ENCODE measurements at regions not wholly inside any gene's neighbourhood (a gene's known extent, or its start where the extent isn't known, plus 50 kb on each side); places are given as distances from the start of the nearest gene placed in this dataset.

DNA sequence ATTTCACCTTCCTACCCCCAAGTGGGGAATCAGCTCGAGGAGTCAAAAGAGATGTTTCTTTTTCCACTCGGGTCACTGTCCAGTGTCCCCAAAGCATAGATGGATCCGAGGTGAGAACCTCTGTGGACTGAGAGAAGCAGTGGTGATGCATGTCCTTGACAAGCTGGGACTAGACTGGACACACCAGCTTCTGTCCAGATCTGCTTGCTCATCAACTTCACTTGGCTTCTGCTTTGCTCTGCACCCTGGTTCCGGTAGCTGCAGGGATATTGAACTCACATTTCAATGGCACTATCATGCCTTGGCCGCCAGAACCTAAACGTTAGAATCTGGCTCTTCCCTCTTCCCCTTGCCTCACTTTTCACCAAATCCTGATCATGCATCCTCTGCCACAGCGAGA is 50.3 kb upstream of the CXCL12 start:
- no peak for DNase-seq

DNA sequence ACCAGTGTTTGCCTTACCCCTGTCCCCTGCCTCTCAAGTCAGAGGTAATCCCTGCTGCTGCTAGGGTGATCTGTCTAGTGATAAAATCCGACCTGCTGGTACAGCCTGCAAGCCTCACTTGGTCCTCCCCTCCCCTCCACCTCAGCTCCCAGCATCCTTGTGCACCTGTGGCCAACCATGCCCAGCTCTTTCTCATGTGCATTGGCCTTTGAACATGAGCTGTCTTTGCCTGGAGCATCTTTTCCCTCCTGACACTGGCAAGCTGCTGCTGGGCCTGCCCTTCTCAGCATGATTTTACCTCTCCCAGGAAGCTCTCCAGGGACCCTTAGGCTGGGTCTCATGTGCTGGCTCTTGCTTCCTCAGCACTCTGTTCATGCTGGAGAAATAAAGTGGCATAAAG is 51.3 kb upstream of the CXCL12 start:
- DNase-seq: no peak

DNA sequence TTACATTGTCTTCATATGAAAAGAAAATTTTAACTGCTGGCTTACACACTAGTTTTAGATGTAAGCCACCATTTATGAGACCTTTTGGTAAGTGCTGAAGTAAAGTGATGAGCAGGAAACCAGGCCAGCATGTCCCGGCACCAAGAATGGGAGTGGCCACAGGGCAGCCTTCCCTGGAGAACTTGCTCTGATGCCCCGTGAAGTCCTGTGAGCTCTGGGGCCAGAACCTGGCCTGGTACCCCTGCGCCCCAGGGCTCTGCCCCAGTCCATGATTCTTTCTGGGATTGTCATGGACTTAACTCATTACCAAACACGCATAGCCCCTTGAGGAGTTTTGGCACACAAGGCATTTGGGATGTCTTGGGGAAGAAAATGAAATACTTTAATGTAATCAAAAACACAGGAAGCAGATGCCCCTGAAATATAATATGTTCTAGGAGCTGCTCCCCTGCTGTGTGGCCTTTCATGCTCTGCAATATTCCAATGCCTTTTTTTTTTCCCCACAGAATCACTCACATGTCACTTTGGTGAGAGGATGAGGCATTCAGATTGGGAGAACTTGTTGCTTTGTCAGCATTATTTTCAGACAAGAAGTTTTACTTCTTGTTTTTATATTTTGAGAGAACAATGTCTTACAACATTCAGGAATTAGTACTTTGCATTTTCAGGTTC is 53.1 kb upstream of the CXCL12 start:
- DNase-seq: peak; percentile 46

GRCh38 chr10:44439239-44439957 is 54.5 kb upstream of the CXCL12 start:
- no peak for DNase-seq

GRCh38 chr10:44439958-44440244 is 55.0 kb upstream of the CXCL12 start:
- DNase-seq: no peak

DNA sequence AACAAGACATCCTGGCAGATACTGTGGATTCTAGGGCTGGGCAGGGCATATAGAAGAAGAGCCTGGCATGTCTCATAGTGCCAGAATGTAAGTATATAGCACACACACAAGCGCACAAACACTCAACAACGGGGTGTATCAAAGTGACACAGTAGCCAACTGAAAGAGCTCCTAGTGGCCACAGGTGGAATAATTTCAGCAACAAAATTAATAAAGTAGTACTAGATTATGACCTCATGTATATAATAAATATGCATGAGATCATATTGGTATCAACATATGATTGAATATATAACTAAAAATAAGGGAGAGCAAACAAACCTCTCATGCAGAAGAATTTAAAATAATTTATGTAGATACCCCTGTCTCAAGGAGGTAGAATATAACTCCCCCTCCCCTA is 72.4 kb upstream of the CXCL12 start:
- no peak for DNase-seq

DNA sequence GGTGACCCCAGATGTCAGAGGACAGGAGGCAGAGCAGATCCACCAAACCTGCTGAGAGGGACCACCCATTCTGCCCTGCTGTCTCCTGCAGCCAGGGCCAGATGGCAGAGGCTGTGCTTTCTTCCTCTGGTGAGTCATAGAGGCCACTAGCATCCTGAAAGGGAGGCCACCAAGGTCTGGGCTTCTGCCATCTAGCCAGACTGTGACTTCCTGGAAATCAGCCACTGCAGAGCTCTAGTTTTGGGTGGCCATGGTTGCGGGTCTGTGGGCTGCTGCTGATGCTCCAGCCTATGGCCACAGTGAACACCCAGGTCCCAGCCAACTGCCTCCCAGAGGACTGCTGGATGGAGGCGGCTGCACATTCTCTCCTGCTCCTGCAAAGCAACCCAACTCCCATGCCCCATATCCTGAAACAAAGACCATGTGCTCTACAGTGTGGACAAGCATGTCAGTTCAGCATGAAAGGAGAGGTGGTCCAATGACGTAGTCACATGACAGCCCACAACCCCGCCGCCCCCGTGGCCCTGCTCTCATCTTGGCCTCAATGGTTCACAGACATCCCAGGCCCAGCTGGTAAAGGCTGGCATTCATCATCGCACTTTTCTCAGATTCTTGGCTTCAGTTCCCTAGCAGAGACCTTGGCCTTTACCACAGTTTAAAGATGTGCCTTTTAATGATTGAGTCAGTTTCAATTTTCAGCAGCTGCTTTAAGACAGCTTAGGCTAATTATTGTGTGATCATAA is 73.9 kb upstream of the CXCL12 start:
- DNase-seq: no peak

GRCh38 chr10:44459671-44460070 is 74.8 kb upstream of the CXCL12 start:
- DNase-seq: no peak

GRCh38 chr10:44460416-44460815 is 75.5 kb upstream of the CXCL12 start:
- no peak for DNase-seq

GRCh38 chr10:44462338-44462914 is 77.5 kb upstream of the CXCL12 start:
- DNase-seq: no peak

GRCh38 chr10:44463511-44464121 is 78.7 kb upstream of the CXCL12 start:
- no peak for DNase-seq

- DNase-seq: no peak
Observed at GRCh38 chr10:44464503-44464902, 79.6 kb upstream of the CXCL12 start.

DNA sequence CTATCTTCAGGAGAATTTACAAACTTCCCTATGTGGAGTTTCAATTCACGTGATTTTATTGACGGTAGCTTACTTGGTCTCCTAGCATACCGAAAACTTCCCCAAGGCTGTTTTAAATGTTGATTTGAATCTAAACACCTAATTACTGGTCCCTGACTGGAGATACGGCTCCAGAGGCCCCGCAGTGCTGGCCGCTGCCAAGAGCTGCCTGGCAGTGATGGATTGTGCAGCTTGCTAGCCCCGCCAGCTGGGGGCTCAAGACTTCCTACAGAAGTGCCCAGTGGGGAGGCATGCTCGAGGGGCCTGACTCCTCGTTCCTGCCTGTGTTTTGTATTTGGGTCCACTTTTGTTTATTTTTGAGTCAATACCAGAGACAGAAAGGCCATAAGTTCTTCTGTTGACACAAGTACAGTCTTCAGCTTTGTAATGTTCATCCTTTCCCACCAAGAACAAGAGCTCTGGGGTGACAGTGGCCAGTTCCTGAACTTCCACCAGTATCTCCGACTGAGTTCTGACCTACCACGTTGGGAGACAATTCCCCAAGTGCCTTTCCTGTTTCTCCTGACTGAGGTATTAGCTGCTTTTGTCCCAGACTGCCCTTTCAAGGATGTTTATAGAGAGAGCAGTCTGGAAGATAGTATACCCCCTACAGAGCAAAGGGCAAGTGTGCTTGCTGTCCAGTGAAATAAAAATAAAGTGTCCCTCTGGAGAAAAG is 80.7 kb upstream of the CXCL12 start:
- no peak for DNase-seq

GRCh38 chr10:44466236-44466635 is 81.3 kb upstream of the CXCL12 start:
- no peak for DNase-seq

DNA sequence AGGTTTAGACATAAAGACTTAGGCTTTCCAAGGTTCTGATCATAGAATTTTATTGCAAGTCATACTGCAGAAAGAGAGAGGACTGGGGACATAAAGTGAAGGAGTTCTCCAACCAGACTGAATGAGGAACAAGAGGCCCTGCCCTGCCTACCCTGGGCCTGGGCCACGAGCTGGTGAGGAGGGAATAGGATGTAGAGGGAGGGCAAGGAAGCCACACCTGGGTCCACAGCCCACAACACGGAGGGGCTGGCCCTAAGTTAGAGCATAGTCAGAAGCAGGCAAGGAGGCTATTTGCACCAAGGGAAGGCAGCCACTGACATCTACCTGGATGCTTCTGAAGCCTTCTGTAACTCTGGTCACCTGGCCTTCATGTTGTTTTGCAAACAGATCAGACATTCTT is 82.2 kb upstream of the CXCL12 start:
- DNase-seq: no peak

DNA sequence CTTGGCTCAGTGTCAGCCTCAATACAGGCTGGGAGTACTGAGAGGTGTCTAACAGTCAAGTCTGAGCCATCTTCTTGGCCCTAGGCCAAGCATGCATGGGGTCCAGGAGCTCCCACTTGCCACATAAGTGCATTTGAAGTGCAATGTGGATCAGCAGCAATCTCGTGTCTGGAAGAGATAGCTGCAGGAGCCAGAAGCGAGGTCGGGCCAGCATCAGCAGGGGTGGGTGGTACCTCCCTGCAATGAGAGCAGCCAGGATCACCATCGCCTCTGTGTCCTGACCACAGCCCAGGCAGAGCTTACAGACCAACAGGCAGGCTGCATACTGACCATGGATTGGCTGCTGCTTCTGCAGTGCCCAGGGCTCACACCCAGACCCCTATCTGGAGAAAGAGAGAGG is 83.0 kb upstream of the CXCL12 start:
- no peak for DNase-seq

- no peak for DNase-seq
Observed at GRCh38 chr10:44468525-44468924, 83.6 kb upstream of the CXCL12 start.

- DNase-seq: no peak
Observed at GRCh38 chr10:44468965-44469364, 84.1 kb upstream of the CXCL12 start.

GRCh38 chr10:44470784-44471183 is 85.9 kb upstream of the CXCL12 start:
- DNase-seq: no peak

DNA sequence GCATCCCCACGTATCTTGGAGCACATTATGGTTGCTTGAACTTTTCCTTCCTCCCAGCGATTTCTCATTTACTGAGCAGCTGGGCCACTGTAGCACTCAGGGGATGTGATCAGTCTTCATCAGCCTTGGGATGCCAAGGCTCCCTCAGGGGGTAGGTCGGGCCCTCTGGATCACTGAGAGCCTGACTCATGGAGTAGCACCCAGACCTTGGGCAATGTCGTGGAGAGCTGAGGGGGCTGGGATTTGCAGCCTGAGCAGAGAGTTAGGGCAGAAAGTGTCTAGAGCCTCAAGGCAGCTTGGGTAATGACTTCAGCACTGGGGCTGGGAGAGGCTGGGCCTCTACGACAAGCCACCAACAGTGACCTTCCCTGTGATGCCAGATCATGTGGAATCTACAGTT is 86.5 kb upstream of the CXCL12 start:
- no peak for DNase-seq

GRCh38 chr10:44473146-44473545 is 88.2 kb upstream of the CXCL12 start:
- no peak for DNase-seq

DNA sequence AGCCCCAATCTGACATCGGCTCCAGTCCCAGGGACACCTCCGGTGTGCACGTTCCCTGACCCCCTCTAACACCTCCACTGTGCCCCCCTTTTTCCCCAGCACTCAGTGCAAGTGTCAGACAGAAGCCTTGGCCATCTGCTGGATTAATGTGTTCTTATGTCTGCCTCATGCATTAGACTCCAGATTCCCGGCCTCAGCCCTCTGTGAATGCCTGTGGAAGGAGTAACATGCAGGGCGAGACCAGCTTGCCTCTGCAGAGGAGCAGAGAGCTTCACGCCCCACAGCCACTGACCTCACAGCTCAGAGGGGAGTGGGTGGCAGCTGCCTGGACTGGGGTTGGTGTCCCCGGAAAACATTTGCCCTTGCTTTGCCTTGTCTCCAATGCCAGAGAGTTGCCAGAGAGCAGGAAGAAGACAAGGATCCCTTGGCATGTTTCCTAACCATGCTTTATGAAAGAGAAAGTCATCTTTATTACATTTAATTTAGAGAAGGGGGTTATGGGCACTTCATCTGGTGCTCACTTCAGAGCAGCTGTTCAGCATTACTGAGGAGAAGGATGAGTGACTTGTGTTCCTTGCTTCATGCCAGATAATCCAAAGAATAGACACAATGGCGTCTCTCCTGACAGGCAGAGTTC is 91.6 kb upstream of the CXCL12 start:
- no peak for DNase-seq
